Activated effector memory CD4-positive, alpha-beta T cell treated with Interleukin-2 at 50 U/mL for 16 hours (primary cell): ENCODE measurements at regions not wholly inside any gene's neighbourhood (a gene's known extent, or its start where the extent isn't known, plus 50 kb on each side); places are given as distances from the start of the nearest gene placed in this dataset.
"Not testable (repeated sequence)": the region's sequence is repeated elsewhere in the genome, so short reads cannot be mapped to it uniquely, and the experiment has no call there.

Experiments used
- DNase-seq: peaks from one replicate; pipeline ENCODE4 v3.0.0-alpha.2; 2020

GRCh38 chr16:65318138-65318537 is 196.3 kb upstream of the CDH11 start:
- DNase-seq = no peak

- DNase-seq = no peak
Observed at GRCh38 chr16:65316808-65317207, 194.9 kb upstream of the CDH11 start.

- no peak for DNase-seq
Observed at GRCh38 chr16:65315081-65315780, 193.4 kb upstream of the CDH11 start.

- no peak for DNase-seq
Observed at GRCh38 chr16:65314627-65315008, 192.8 kb upstream of the CDH11 start.

GRCh38 chr16:65313936-65314626 is 192.2 kb upstream of the CDH11 start:
- no peak for DNase-seq

GRCh38 chr16:65312795-65313194 is 190.9 kb upstream of the CDH11 start:
- DNase-seq = no peak

- no peak for DNase-seq
Observed at GRCh38 chr16:65312071-65312470, 190.2 kb upstream of the CDH11 start.

GRCh38 chr16:65310491-65310890 is 188.6 kb upstream of the CDH11 start:
- not testable (repeated sequence) for DNase-seq

- DNase-seq = no peak
Observed at GRCh38 chr16:65309354-65309753, 187.5 kb upstream of the CDH11 start.

GRCh38 chr16:65308506-65308905 is 186.6 kb upstream of the CDH11 start:
- DNase-seq = no peak

GRCh38 chr16:65307286-65307685 is 185.4 kb upstream of the CDH11 start:
- DNase-seq = no peak

- DNase-seq = no peak
Observed at GRCh38 chr16:65306722-65307121, 184.9 kb upstream of the CDH11 start.

GRCh38 chr16:65306300-65306699 is 184.4 kb upstream of the CDH11 start:
- no peak for DNase-seq

- DNase-seq = no peak
Observed at GRCh38 chr16:65305266-65305959, 183.6 kb upstream of the CDH11 start.

- DNase-seq = no peak
Observed at GRCh38 chr16:65301029-65301428, 179.2 kb upstream of the CDH11 start.

GRCh38 chr16:65297453-65297852 is 175.6 kb upstream of the CDH11 start:
- DNase-seq = no peak

GRCh38 chr16:65295527-65295926 is 173.7 kb upstream of the CDH11 start:
- DNase-seq = no peak

- DNase-seq = no peak
Observed at GRCh38 chr16:65294708-65295107, 172.8 kb upstream of the CDH11 start.

GRCh38 chr16:65294165-65294564 is 172.3 kb upstream of the CDH11 start:
- DNase-seq = no peak

GRCh38 chr16:65289022-65289421 is 167.2 kb upstream of the CDH11 start:
- DNase-seq = no peak

- no peak for DNase-seq
Observed at GRCh38 chr16:65287307-65287706, 165.4 kb upstream of the CDH11 start.

- DNase-seq = no peak
Observed at GRCh38 chr16:65285128-65286048, 163.5 kb upstream of the CDH11 start.

- DNase-seq = no peak
Observed at GRCh38 chr16:65284626-65285025, 162.8 kb upstream of the CDH11 start.
